Transverse colon (tissue), 4 donors: ENCODE measurements at regions not wholly inside any gene's neighbourhood (a gene's known extent, or its start where the extent isn't known, plus 50 kb on each side); places are given as distances from the start of the nearest gene placed in this dataset.

Source experiments
- POLR2A ChIP-seq: fragments of 450-650 bp; IDR thresholded peaks from one replicate; pipeline ENCODE4 v1.6.1; 2016; ENCODE audit warnings: antibody characterized with exemption, mild to moderate bottlenecking, moderate library complexity
- POLR2AphosphoS5 ChIP-seq, 3 donors: sonication (generic); formaldehyde crosslinking; IDR thresholded peaks; one replicate each; pipeline ENCODE4 v1.6.1; 2016; ENCODE audit warnings: antibody characterized with exemption in 3 of 3
- TF ChIP-seq, protein P1 (sequence below), 5 experiments: fragments of 200-600 bp in 3 of 5; fragments of 450-650 bp in 2 of 5; sonication (generic) in 3 of 5; IDR thresholded peaks; 1 replicate in 2 of 5; 2 replicates in 3 of 5; pipeline ENCODE4 v1.5.1; 2016 to 2017; ENCODE audit warnings: antibody characterized with exemption in 5 of 5, inconsistent platforms in 3 of 5, mild to moderate bottlenecking in 2 of 5, moderate library complexity in 1 of 5

DNA sequence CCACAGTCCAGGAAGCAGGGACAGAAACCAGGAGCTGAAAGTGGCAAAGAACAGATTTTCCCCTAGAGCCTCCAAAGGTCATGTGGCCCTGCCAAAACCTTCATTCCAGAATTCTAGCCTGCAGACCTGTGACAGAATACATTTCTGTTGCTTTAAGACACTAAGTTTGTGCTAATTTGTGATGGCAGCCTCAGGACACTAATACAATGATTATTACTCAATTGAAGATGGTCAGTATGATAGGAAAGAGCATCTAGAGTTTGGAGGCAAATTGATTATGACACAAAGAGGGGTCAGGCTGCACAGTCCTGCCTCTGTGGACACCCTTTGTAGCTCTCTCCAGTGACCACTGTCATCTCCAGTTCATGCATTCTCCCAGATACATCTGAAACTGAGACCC lies 79.0 kb upstream of the C3orf49 start:
- TF ChIP-seq, protein P1, sequence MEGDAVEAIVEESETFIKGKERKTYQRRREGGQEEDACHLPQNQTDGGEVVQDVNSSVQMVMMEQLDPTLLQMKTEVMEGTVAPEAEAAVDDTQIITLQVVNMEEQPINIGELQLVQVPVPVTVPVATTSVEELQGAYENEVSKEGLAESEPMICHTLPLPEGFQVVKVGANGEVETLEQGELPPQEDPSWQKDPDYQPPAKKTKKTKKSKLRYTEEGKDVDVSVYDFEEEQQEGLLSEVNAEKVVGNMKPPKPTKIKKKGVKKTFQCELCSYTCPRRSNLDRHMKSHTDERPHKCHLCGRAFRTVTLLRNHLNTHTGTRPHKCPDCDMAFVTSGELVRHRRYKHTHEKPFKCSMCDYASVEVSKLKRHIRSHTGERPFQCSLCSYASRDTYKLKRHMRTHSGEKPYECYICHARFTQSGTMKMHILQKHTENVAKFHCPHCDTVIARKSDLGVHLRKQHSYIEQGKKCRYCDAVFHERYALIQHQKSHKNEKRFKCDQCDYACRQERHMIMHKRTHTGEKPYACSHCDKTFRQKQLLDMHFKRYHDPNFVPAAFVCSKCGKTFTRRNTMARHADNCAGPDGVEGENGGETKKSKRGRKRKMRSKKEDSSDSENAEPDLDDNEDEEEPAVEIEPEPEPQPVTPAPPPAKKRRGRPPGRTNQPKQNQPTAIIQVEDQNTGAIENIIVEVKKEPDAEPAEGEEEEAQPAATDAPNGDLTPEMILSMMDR (IDR thresholded peaks at IDR 0.05), result no peak
- TF ChIP-seq POLR2A (no peak), POLR2AphosphoS5 (IDR thresholded peaks at IDR 0.05) (no peak)
